ENCODE measurements at regions not wholly inside any gene's neighbourhood (a gene's known extent, or its start where the extent isn't known, plus 50 kb on each side); places are given as distances from the start of the nearest gene placed in this dataset.

DNA sequence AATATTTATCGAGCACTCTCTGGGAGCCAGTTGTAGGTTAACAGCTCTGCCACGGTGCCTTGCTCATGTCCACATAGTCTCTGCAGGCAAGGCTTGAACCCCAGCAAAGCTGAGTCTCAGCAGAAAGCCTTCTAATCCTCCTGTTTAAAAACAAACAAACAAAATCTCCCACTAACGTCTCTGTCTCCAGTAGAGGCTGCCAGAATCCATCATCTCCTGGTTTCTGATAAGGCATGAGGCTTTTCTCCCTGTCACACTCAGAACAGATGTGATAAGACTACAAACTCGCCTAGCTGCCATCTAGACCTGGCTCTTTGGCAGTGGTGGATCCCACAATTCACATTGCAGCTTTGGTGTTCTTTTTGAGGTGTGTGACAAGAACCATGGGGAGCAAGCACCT, 813.2 kb downstream of the AACS start:
- TF ChIP-seq, protein P1, sequence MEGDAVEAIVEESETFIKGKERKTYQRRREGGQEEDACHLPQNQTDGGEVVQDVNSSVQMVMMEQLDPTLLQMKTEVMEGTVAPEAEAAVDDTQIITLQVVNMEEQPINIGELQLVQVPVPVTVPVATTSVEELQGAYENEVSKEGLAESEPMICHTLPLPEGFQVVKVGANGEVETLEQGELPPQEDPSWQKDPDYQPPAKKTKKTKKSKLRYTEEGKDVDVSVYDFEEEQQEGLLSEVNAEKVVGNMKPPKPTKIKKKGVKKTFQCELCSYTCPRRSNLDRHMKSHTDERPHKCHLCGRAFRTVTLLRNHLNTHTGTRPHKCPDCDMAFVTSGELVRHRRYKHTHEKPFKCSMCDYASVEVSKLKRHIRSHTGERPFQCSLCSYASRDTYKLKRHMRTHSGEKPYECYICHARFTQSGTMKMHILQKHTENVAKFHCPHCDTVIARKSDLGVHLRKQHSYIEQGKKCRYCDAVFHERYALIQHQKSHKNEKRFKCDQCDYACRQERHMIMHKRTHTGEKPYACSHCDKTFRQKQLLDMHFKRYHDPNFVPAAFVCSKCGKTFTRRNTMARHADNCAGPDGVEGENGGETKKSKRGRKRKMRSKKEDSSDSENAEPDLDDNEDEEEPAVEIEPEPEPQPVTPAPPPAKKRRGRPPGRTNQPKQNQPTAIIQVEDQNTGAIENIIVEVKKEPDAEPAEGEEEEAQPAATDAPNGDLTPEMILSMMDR (IDR thresholded peaks at IDR 0.05; ENCODE audit: insufficient read depth, low read length), result no peak
- TF ChIP-seq, protein P2, sequence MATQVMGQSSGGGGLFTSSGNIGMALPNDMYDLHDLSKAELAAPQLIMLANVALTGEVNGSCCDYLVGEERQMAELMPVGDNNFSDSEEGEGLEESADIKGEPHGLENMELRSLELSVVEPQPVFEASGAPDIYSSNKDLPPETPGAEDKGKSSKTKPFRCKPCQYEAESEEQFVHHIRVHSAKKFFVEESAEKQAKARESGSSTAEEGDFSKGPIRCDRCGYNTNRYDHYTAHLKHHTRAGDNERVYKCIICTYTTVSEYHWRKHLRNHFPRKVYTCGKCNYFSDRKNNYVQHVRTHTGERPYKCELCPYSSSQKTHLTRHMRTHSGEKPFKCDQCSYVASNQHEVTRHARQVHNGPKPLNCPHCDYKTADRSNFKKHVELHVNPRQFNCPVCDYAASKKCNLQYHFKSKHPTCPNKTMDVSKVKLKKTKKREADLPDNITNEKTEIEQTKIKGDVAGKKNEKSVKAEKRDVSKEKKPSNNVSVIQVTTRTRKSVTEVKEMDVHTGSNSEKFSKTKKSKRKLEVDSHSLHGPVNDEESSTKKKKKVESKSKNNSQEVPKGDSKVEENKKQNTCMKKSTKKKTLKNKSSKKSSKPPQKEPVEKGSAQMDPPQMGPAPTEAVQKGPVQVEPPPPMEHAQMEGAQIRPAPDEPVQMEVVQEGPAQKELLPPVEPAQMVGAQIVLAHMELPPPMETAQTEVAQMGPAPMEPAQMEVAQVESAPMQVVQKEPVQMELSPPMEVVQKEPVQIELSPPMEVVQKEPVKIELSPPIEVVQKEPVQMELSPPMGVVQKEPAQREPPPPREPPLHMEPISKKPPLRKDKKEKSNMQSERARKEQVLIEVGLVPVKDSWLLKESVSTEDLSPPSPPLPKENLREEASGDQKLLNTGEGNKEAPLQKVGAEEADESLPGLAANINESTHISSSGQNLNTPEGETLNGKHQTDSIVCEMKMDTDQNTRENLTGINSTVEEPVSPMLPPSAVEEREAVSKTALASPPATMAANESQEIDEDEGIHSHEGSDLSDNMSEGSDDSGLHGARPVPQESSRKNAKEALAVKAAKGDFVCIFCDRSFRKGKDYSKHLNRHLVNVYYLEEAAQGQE (IDR thresholded peaks at IDR 0.05; ENCODE audit: insufficient replicate concordance, low read depth), result no peak

All from HL-60 (cell line).